ENCODE measurements at regions not wholly inside any gene's neighbourhood (a gene's known extent, or its start where the extent isn't known, plus 50 kb on each side); places are given as distances from the start of the nearest gene placed in this dataset.

DNA sequence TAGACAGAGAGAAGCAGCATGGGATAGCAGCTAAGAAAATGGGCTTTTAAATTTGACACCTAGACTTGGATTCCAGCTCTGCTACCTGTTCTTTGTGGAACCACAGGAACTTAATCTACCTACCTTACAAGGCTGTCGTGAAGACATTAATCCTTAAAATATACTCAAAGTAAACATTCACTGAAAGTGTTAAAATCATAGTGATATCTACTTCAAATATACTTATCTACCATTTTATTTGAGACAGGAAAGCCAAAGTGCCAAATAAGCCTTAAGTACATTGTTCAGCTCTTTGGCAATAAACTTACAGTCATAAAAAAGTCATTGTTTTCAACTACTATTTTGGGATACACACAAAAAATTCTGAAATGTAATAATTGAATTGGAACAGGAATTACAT lies 295.0 kb upstream of the PITX2 start:
- Histone ChIP-seq H3K27ac (ENCODE audit: low read length) (no peak overlapping the region), H3K27me3 (ENCODE audit: insufficient read depth, low read length, poor library complexity) (no peaks in the 10 kb centered on the region), H3K9me3 (ENCODE audit: insufficient read depth, low read length, severe bottlenecking) (no peaks in the 10 kb centered on the region), H3K4me3 (ENCODE audit: low read depth in 1 of 2, low read length in 2 of 2) (no peak overlapping the region), H4K20me1 (ENCODE audit: insufficient read depth, low read length) (no peaks in the 10 kb centered on the region), H3K36me3 (ENCODE audit: insufficient read depth, low read length) (no peaks in the 10 kb centered on the region), H2AFZ (ENCODE audit: low read depth, low read length) (no peak overlapping the region), H3K4me2 (ENCODE audit: insufficient read depth, low read length) (no peak overlapping the region), H3K79me2 (ENCODE audit: insufficient read depth, low read length) (no peaks in the 10 kb centered on the region), H3K9ac (ENCODE audit: low read depth, low read length) (no peak overlapping the region), H3K4me1 (ENCODE audit: insufficient read depth, low read length) (no peaks in the 10 kb centered on the region)
- ATAC-seq (ENCODE audit: insufficient read depth, low read depth): no peak
- no peak for TF ChIP-seq EZH2 (IDR thresholded peaks at IDR 0.05; ENCODE audit: borderline replicate concordance, low read depth, low read length, severe bottlenecking)
- TF ChIP-seq, protein P1, sequence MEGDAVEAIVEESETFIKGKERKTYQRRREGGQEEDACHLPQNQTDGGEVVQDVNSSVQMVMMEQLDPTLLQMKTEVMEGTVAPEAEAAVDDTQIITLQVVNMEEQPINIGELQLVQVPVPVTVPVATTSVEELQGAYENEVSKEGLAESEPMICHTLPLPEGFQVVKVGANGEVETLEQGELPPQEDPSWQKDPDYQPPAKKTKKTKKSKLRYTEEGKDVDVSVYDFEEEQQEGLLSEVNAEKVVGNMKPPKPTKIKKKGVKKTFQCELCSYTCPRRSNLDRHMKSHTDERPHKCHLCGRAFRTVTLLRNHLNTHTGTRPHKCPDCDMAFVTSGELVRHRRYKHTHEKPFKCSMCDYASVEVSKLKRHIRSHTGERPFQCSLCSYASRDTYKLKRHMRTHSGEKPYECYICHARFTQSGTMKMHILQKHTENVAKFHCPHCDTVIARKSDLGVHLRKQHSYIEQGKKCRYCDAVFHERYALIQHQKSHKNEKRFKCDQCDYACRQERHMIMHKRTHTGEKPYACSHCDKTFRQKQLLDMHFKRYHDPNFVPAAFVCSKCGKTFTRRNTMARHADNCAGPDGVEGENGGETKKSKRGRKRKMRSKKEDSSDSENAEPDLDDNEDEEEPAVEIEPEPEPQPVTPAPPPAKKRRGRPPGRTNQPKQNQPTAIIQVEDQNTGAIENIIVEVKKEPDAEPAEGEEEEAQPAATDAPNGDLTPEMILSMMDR (IDR thresholded peaks at IDR 0.05; ENCODE audit: borderline replicate concordance, extremely low read depth, low read length, poor library complexity, severe bottlenecking): no peak
- no peak for DNase-seq

DNA sequence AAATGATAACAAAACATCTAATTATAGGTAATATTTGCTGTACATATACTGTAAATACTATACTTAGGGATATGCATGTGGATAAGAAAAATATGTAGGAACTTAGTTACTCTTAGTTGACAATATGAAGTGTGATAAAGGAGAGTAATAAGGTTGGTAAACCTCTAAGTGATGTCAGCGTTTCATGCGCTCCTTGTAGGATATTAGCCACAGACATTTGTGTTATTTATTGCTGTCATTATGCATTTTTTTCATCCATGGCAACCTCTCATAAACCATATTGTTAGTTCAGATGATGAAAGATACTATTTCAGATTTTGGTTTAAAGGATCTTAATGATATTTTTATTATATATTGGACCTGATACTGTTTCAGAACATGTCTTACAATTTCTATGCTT lies 298.1 kb upstream of the PITX2 start:
- ATAC-seq (ENCODE audit: insufficient read depth, low read depth) (no peak), DNase-seq (no peak)
- TF ChIP-seq, protein P1 (IDR thresholded peaks at IDR 0.05; ENCODE audit: borderline replicate concordance, extremely low read depth, low read length, poor library complexity, severe bottlenecking): no peak
- no peak for TF ChIP-seq EZH2 (IDR thresholded peaks at IDR 0.05; ENCODE audit: borderline replicate concordance, low read depth, low read length, severe bottlenecking)
- H3K4me3 ChIP-seq (ENCODE audit: low read depth in 1 of 2, low read length in 2 of 2): no peak overlapping the region
- H3K79me2 ChIP-seq (ENCODE audit: insufficient read depth, low read length): no peaks in the 10 kb centered on the region
- no peak overlapping the region for H3K27ac ChIP-seq (ENCODE audit: low read length)
- H3K9ac ChIP-seq (ENCODE audit: low read depth, low read length): no peak overlapping the region
- H3K9me3 ChIP-seq (ENCODE audit: insufficient read depth, low read length, severe bottlenecking): no peaks in the 10 kb centered on the region
- no peaks in the 10 kb centered on the region for H3K4me1 ChIP-seq (ENCODE audit: insufficient read depth, low read length)
- no peaks in the 10 kb centered on the region for H3K36me3 ChIP-seq (ENCODE audit: insufficient read depth, low read length)
- H3K27me3 ChIP-seq (ENCODE audit: insufficient read depth, low read length, poor library complexity): no peaks in the 10 kb centered on the region
- no peaks in the 10 kb centered on the region for H4K20me1 ChIP-seq (ENCODE audit: insufficient read depth, low read length)
- H2AFZ ChIP-seq (ENCODE audit: low read depth, low read length): no peak overlapping the region
- H3K4me2 ChIP-seq (ENCODE audit: insufficient read depth, low read length): no peak overlapping the region

DNA sequence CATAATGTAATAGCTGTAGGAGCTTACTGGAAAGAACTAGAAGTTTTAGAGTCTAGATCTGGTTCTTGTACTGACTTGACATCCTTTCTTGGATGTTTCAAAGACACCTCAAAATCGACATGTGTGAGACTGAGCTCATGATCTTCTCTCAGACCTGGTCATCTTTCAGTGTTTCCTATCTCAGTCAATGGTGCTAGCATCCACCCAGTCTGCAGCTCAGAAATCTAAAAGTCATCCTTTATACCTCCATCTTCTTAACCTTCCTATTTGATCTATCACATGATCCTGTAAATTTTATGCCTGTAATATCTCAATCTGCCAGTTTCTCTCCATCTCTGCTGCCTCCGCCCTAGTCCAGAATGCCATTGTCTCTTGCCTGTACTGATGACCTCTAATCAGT lies 301.9 kb upstream of the PITX2 start:
- ATAC-seq (ENCODE audit: insufficient read depth, low read depth) (no peak), DNase-seq (no peak)
- no peaks in the 10 kb centered on the region for H3K36me3 ChIP-seq (ENCODE audit: insufficient read depth, low read length)
- H3K27ac ChIP-seq (ENCODE audit: low read length): no peak overlapping the region
- H2AFZ ChIP-seq (ENCODE audit: low read depth, low read length): no peak overlapping the region
- H3K9me3 ChIP-seq (ENCODE audit: insufficient read depth, low read length, severe bottlenecking): no peaks in the 10 kb centered on the region
- H4K20me1 ChIP-seq (ENCODE audit: insufficient read depth, low read length): no peaks in the 10 kb centered on the region
- no peak overlapping the region for H3K9ac ChIP-seq (ENCODE audit: low read depth, low read length)
- H3K4me2 ChIP-seq (ENCODE audit: insufficient read depth, low read length): no peak overlapping the region
- TF ChIP-seq, protein P1 (IDR thresholded peaks at IDR 0.05; ENCODE audit: borderline replicate concordance, extremely low read depth, low read length, poor library complexity, severe bottlenecking): no peak
- no peak for TF ChIP-seq EZH2 (IDR thresholded peaks at IDR 0.05; ENCODE audit: borderline replicate concordance, low read depth, low read length, severe bottlenecking)
- no peak overlapping the region for H3K4me3 ChIP-seq (ENCODE audit: low read depth in 1 of 2, low read length in 2 of 2)
- H3K27me3 ChIP-seq (ENCODE audit: insufficient read depth, low read length, poor library complexity): no peaks in the 10 kb centered on the region
- no peaks in the 10 kb centered on the region for H3K4me1 ChIP-seq (ENCODE audit: insufficient read depth, low read length)
- H3K79me2 ChIP-seq (ENCODE audit: insufficient read depth, low read length): no peaks in the 10 kb centered on the region

DNA sequence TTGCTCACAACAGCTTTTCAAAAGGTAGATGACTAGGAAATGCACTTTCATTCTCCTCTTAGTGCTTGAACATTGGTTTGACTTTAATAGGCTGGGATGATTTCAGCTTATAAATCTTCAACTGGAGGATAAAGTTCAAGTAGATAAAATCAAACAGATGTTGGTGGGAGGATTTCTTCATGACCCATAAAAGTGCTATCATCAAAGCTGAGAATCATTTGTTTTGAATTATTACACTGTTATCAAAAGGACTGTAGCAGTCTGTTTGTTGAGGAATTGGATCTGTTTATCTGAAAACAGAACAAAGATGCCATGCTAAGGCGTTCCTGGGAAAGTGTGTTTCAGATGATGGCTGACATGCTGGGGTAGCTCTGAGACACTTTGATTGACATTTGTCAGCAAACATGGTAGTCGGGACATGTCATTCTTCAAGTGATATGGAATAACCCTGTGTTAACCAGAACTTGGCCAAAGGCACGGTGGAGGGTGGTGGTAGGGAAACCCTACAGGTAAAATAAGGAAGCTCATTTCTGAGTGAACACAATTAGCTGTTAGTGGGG lies 304.0 kb upstream of the PITX2 start:
- no peak for ATAC-seq (ENCODE audit: insufficient read depth, low read depth)
- Histone ChIP-seq H3K27me3 (ENCODE audit: insufficient read depth, low read length, poor library complexity) (no peaks in the 10 kb centered on the region), H2AFZ (ENCODE audit: low read depth, low read length) (no peak overlapping the region), H3K9ac (ENCODE audit: low read depth, low read length) (no peak overlapping the region), H3K79me2 (ENCODE audit: insufficient read depth, low read length) (no peaks in the 10 kb centered on the region), H3K27ac (ENCODE audit: low read length) (no peak overlapping the region), H3K4me2 (ENCODE audit: insufficient read depth, low read length) (no peak overlapping the region), H3K9me3 (ENCODE audit: insufficient read depth, low read length, severe bottlenecking) (no peaks in the 10 kb centered on the region), H3K4me3 (ENCODE audit: low read depth in 1 of 2, low read length in 2 of 2) (no peak overlapping the region), H3K36me3 (ENCODE audit: insufficient read depth, low read length) (no peaks in the 10 kb centered on the region), H3K4me1 (ENCODE audit: insufficient read depth, low read length) (no peaks in the 10 kb centered on the region), H4K20me1 (ENCODE audit: insufficient read depth, low read length) (no peaks in the 10 kb centered on the region)
- TF ChIP-seq, protein P1 (IDR thresholded peaks at IDR 0.05; ENCODE audit: borderline replicate concordance, extremely low read depth, low read length, poor library complexity, severe bottlenecking): no peak
- TF ChIP-seq EZH2 (IDR thresholded peaks at IDR 0.05; ENCODE audit: borderline replicate concordance, low read depth, low read length, severe bottlenecking): no peak
- DNase-seq: no peak

All from DND-41 (cell line).